PFSK-1 (cell line): ENCODE measurements at regions not wholly inside any gene's neighbourhood (a gene's known extent, or its start where the extent isn't known, plus 50 kb on each side); places are given as distances from the start of the nearest gene placed in this dataset.

Experiments used
- FOXP2 ChIP-seq: optimal IDR thresholded peaks from 2 replicates; pipeline ENCODE3; 2011; ENCODE audit warnings: borderline replicate concordance, control low read depth, inconsistent platforms; ENCODE audit not compliant: insufficient read depth; ENCODE audit errors: extremely low read length, extremely low read depth
- POLR2AphosphoS5 ChIP-seq: IDR thresholded peaks from 2 replicates; pipeline ENCODE4 v1.6.1; 2012; ENCODE audit warnings: low read depth, mild to moderate bottlenecking, control low read depth, low read length, moderate library complexity
- SIN3A ChIP-seq: IDR thresholded peaks from 2 replicates; pipeline ENCODE4 v1.6.1; 2012; ENCODE audit warnings: mild to moderate bottlenecking, low read length, moderate library complexity, borderline replicate concordance; ENCODE audit not compliant: insufficient read depth
- TAF1 ChIP-seq: IDR thresholded peaks from 2 replicates; pipeline ENCODE4 v1.6.1; 2012; ENCODE audit warnings: low read length, control low read depth, borderline replicate concordance; ENCODE audit not compliant: insufficient read depth
- TF ChIP-seq, protein P1 (sequence below), 2 experiments: IDR thresholded peaks; 2 replicates each; pipeline versions ENCODE4 v1.6.1 to v1.8.0; 2011 to 2012; ENCODE audit warnings: low read depth in 2 of 2, low read length in 2 of 2, control low read depth in 1 of 2, inconsistent platforms in 1 of 2, mild to moderate bottlenecking in 1 of 2, moderate library complexity in 1 of 2; ENCODE audit not compliant: insufficient read depth in 1 of 2

DNA sequence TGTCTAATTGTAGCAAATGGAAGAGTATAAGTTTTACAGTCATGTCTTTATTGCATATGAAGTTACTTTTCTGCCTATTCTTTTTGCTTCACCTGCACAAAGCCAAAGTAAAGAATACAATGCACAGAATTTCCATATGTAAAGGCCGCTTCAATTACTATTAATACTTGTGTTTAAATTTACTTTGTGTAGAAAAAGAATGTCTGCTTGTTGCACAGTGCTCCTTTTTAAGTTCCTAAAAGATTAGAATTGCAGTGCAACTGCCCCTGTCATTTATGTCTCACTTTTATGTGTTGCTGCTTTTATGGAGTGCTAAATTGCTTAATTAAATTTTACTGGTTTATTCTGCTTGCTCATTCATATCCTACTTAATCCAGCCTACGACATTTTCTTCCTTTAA lies 830.5 kb downstream of the PDHA2 start:
- TF ChIP-seq SIN3A: no peak
- TF ChIP-seq, protein P1, sequence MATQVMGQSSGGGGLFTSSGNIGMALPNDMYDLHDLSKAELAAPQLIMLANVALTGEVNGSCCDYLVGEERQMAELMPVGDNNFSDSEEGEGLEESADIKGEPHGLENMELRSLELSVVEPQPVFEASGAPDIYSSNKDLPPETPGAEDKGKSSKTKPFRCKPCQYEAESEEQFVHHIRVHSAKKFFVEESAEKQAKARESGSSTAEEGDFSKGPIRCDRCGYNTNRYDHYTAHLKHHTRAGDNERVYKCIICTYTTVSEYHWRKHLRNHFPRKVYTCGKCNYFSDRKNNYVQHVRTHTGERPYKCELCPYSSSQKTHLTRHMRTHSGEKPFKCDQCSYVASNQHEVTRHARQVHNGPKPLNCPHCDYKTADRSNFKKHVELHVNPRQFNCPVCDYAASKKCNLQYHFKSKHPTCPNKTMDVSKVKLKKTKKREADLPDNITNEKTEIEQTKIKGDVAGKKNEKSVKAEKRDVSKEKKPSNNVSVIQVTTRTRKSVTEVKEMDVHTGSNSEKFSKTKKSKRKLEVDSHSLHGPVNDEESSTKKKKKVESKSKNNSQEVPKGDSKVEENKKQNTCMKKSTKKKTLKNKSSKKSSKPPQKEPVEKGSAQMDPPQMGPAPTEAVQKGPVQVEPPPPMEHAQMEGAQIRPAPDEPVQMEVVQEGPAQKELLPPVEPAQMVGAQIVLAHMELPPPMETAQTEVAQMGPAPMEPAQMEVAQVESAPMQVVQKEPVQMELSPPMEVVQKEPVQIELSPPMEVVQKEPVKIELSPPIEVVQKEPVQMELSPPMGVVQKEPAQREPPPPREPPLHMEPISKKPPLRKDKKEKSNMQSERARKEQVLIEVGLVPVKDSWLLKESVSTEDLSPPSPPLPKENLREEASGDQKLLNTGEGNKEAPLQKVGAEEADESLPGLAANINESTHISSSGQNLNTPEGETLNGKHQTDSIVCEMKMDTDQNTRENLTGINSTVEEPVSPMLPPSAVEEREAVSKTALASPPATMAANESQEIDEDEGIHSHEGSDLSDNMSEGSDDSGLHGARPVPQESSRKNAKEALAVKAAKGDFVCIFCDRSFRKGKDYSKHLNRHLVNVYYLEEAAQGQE (IDR thresholded peaks at IDR 0.05; ENCODE audit: insufficient read depth in 1 of 2, low read depth in 2 of 2, low read length in 2 of 2): no peak
- TF ChIP-seq FOXP2: no peak
- no peak for TF ChIP-seq TAF1
- TF ChIP-seq POLR2AphosphoS5: no peak

DNA sequence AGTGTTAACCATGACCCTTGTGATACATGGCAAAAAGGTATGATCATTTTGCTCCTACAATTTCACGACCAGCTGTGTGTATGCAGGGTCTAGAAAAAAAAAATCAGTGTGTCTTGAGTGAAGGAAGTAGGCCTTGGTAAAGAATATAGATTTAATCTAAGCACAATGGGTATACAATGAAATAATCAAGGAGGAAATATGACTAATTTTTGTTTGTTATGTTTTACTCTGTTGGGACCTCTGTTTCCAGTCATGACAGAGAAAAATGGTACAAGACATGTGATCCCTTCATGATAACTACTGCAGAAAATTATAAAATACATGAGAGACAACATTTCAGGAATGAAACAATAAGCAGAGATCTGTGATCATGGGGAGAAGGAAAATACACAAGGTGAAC lies 835.5 kb downstream of the PDHA2 start:
- TF ChIP-seq POLR2AphosphoS5: no peak
- no peak for TF ChIP-seq TAF1
- TF ChIP-seq, protein P1 (IDR thresholded peaks at IDR 0.05; ENCODE audit: insufficient read depth in 1 of 2, low read depth in 2 of 2, low read length in 2 of 2): no peak
- TF ChIP-seq FOXP2: no peak
- no peak for TF ChIP-seq SIN3A

DNA sequence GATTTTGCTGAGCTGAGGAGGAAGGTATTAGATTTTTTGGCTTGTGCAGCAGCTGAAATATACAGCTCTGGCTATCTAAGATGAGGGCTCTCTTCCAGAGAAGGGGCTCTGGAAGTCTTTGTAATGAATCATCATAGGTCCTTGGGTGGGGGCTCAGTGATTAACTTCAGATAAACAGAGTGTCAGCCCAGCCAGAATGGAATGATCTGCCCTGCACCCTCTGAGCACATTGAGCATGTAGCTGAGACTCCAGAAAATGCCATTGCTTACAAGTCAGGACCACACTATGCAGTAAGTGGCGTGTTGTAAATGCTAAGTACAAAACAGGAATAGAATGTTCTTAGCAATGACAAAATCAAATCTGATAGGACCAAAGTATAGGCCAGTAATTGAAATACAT lies 836.0 kb downstream of the PDHA2 start:
- no peak for TF ChIP-seq FOXP2
- no peak for TF ChIP-seq TAF1
- no peak for TF ChIP-seq POLR2AphosphoS5
- TF ChIP-seq, protein P1 (IDR thresholded peaks at IDR 0.05; ENCODE audit: insufficient read depth in 1 of 2, low read depth in 2 of 2, low read length in 2 of 2): no peak
- no peak for TF ChIP-seq SIN3A

DNA sequence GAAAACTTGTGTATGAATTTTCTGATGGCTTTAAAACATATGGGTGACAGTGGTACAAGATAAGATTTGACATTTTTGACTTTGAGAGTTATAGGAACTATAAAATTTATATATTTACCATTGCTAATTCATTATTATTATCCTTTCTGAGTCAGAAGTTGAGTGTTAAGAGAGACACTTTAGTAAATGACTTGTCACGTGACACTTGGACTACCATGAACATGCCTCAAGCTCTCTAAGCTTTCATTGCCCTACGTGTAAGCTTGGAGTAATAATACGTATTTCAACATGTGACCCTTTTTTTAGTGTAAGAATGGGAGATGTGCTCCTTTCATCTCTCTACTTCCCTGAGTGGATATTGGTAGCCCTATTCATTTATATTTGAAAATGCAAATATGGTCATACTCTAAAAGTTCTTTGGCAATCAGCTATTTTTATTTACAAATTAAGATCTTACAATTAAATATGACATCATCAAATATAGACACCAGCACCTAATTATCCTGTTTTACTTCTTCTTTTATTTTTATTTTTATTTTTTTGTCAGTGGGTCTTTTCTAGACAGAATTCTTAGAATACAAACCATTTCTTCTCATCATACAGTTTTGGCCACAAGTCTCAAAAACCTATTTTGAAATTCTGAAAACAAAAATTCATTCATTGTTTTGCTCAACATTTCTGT lies 837.0 kb downstream of the PDHA2 start:
- TF ChIP-seq FOXP2 (no peak), SIN3A (no peak)

DNA sequence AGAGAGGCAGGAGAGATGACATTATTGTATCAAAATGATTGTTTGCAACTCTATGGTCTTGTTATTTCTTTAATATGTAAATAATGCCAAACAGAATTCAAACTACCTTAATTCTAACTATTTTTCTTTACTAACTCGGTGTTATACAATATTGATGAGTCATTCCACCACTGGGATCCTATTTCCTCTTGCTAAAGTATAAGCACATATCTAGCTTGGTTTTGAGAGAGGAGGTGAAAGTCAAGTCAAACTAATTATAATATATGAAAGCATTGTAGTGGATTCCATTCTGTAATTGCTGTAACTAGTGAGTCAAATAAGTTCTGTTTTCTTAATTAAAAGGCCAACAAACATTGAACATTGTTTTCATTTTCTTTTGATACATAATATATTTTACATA lies 837.6 kb downstream of the PDHA2 start:
- TF ChIP-seq SIN3A (no peak), TAF1 (no peak), FOXP2 (no peak), POLR2AphosphoS5 (no peak)
- TF ChIP-seq, protein P1 (IDR thresholded peaks at IDR 0.05; ENCODE audit: insufficient read depth in 1 of 2, low read depth in 2 of 2, low read length in 2 of 2): no peak
